Skeletal muscle tissue (tissue), 3 donors: ENCODE measurements at regions not wholly inside any gene's neighbourhood (a gene's known extent, or its start where the extent isn't known, plus 50 kb on each side); places are given as distances from the start of the nearest gene placed in this dataset.

Experiments used
- H3K27ac ChIP-seq: one replicate; pipeline ENCODE4 v1.7.0; 2013; ENCODE audit warnings: mild to moderate bottlenecking, low read depth, low read length, inconsistent platforms
- H3K27me3 ChIP-seq, 3 donors: one replicate each; pipeline ENCODE4 v1.7.0; 2013; ENCODE audit warnings: low read length in 3 of 3; ENCODE audit not compliant: control insufficient read depth in 3 of 3, insufficient read depth in 3 of 3
- H3K36me3 ChIP-seq, 3 donors: one replicate each; pipeline ENCODE4 v1.7.0; 2013; ENCODE audit warnings: low read length in 3 of 3; ENCODE audit not compliant: control insufficient read depth in 3 of 3, insufficient read depth in 3 of 3
- H3K4me1 ChIP-seq, 3 donors: one replicate each; pipeline ENCODE4 v1.7.0; 2013; ENCODE audit warnings: low read length in 3 of 3, mild to moderate bottlenecking in 3 of 3; ENCODE audit not compliant: control insufficient read depth in 3 of 3, insufficient read depth in 3 of 3
- H3K4me3 ChIP-seq, 3 donors: one replicate each; pipeline ENCODE4 v1.7.0; 2013; ENCODE audit warnings: low read length in 3 of 3
- H3K9ac ChIP-seq, 3 donors: one replicate each; pipeline ENCODE4 v1.7.0; 2013; ENCODE audit warnings: low read length in 3 of 3, mild to moderate bottlenecking in 3 of 3, moderate library complexity in 2 of 3, low read depth in 1 of 3
- H3K9me3 ChIP-seq, 3 donors: one replicate each; pipeline ENCODE4 v1.7.0; 2013; ENCODE audit warnings: low read length in 3 of 3; ENCODE audit not compliant: control insufficient read depth in 3 of 3
- donor health status: Osteomylitis.

DNA sequence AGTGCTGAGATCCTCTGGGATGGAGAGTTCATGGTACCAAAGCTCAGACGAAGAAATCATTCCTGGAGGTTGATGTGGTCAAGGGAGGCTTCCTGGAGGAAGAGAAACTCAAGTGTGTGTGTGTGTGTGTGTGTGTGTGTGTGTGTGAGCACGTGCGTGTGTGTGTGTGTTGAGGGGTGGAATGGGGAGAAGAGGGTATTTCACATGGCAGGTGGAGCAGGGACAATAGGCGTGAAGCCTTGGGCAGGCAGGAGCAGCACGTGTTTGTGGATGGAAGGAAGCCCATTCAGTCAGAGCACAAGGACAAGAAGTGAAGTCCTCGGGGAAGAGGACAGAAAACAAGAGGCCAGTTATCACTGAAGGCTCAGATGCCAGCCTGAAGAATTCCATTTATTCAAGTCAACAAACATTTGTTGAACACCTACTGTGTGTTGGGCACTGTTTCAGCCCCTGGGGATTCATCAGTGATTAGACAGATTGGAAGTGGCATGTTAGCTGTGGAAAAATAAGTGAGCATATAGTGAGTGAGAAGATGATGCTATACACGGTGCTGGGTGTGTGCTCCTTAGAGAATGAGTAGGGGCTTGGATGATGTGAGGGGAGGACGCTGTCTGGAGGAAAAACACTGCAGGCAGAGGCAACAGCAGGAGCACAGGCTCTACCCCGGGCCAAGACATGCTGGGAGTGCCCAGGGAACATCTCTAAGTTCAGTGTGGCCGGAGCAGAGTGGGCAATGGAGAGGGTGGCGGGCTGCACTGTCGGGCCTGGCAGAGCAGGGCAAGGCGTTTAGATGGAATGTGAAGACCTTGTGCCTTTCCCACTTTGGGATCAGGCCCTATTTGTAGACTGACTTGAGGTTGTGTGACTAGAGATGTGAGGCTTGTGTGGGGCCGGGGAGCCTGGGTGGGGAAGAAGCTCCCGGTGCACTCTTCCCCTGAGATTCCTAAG lies 267.1 kb downstream of the CBLN1 start:
- H3K9me3 ChIP-seq, result no peaks in the 10 kb centered on the region
- no peak overlapping the region for H3K9ac ChIP-seq
- no peak overlapping the region for H3K27ac ChIP-seq
- H3K27me3 ChIP-seq, result peaks cover 31 to 35% (median 32%) of the 10 kb centered on the region in 3 donors
- H3K4me1 ChIP-seq, result peaks cover 0 to 1% (median 0%) of the 10 kb centered on the region in 3 donors
- no peak overlapping the region for H3K4me3 ChIP-seq
- no peaks in the 10 kb centered on the region for H3K36me3 ChIP-seq

- Histone ChIP-seq H3K4me1 (no peaks in the 10 kb centered on the region), H3K27me3 (peaks cover 28 to 32% (median 31%) of the 10 kb centered on the region in 3 donors), H3K4me3 (no peak overlapping the region), H3K36me3 (no peaks in the 10 kb centered on the region), H3K9me3 (no peaks in the 10 kb centered on the region), H3K27ac (no peak overlapping the region), H3K9ac (no peak overlapping the region)
Measured at GRCh38 chr16:49013727-49014080, 267.9 kb downstream of the CBLN1 start.

DNA sequence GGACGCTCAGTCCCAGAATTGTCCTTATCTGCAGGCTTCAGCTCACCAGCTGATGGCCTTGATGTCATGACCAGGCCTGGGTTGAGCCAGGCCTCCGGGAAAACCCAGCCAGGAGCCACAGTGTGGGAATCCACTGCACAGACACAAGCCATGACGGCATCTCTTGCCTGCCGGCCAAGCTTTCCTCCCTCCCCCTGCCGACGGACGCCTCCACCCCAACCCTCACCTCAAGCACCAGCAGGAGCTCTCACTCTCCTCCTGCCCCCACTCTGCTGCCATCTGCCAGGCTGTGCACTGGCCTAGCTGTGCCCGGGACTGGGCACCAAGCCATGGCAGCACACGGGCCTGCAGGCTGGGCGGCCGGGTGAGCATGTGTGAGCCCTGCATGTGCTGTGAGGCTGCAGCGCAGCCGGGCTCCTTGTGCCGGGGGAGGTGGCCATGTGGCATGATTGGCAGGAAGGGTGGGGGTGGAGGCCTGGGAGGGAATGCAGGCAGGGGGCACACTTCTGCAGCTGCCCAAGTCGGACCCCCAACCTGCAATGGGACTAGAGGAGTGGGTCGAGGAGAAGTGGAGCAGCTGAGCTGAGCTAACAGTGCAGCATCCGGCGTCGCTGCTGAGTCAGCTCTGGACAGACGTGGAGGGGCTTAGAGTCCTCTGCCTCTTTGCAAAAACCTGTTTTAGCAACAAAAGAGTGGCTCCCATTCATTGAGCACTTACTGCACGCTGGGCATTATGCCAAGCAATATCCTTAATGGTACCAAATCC lies 268.5 kb downstream of the CBLN1 start:
- Histone ChIP-seq H3K4me3 (no peak overlapping the region), H3K27me3 (peaks cover 23 to 28% (median 25%) of the 10 kb centered on the region in 3 donors), H3K9me3 (no peaks in the 10 kb centered on the region), H3K4me1 (no peaks in the 10 kb centered on the region), H3K9ac (no peak overlapping the region), H3K36me3 (no peaks in the 10 kb centered on the region), H3K27ac (no peak overlapping the region)

- Histone ChIP-seq H3K27ac (no peak overlapping the region), H3K4me1 (no peaks in the 10 kb centered on the region), H3K4me3 (no peak overlapping the region), H3K9me3 (no peaks in the 10 kb centered on the region), H3K36me3 (no peaks in the 10 kb centered on the region), H3K27me3 (peaks cover 21 to 27% (median 24%) of the 10 kb centered on the region in 3 donors), H3K9ac (no peak overlapping the region)
Measured at GRCh38 chr16:49011901-49012300, 269.7 kb downstream of the CBLN1 start.

DNA sequence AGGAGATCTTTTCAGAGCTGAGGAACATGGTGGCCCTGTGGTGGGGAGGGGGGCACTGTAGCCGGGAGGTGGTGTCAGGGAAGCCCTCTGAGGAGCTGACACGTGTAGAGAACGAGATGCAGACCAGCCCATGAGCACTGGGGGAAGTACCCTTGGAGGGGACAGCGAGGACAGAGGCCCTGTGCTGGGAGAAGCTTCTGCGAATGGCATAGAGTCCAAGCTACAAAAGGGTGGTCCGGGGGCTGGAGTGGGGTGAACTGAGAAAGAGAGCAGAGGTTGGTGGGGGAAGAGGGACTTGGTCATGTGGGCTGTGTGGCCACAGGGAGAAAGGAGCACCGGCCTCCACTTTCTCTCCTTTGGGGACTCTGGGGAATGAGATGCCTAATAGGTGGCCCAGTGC lies 270.8 kb downstream of the CBLN1 start:
- Histone ChIP-seq H3K36me3 (no peaks in the 10 kb centered on the region), H3K4me3 (no peak overlapping the region), H3K9me3 (no peaks in the 10 kb centered on the region), H3K27me3 (peaks cover 16 to 22% (median 18%) of the 10 kb centered on the region in 3 donors), H3K9ac (no peak overlapping the region), H3K4me1 (no peaks in the 10 kb centered on the region), H3K27ac (no peak overlapping the region)

- no peak overlapping the region for H3K4me3 ChIP-seq
- no peak overlapping the region for H3K27ac ChIP-seq
- H3K36me3 ChIP-seq, result no peaks in the 10 kb centered on the region
- H3K4me1 ChIP-seq, result no peaks in the 10 kb centered on the region
- peaks cover 14 to 22% (median 16%) of the 10 kb centered on the region in 3 donors for H3K27me3 ChIP-seq
- no peak overlapping the region for H3K9ac ChIP-seq
- no peaks in the 10 kb centered on the region for H3K9me3 ChIP-seq
Measured at GRCh38 chr16:49010396-49010795, 271.2 kb downstream of the CBLN1 start.

- H3K27me3 ChIP-seq, result peaks cover 4 to 12% (median 8%) of the 10 kb centered on the region in 3 donors
- H3K9ac ChIP-seq, result no peak overlapping the region
- H3K4me3 ChIP-seq, result no peak overlapping the region
- no peaks in the 10 kb centered on the region for H3K4me1 ChIP-seq
- no peak overlapping the region for H3K27ac ChIP-seq
- no peaks in the 10 kb centered on the region for H3K36me3 ChIP-seq
- H3K9me3 ChIP-seq, result no peaks in the 10 kb centered on the region
Measured at GRCh38 chr16:49009204-49009603, 272.4 kb downstream of the CBLN1 start.

DNA sequence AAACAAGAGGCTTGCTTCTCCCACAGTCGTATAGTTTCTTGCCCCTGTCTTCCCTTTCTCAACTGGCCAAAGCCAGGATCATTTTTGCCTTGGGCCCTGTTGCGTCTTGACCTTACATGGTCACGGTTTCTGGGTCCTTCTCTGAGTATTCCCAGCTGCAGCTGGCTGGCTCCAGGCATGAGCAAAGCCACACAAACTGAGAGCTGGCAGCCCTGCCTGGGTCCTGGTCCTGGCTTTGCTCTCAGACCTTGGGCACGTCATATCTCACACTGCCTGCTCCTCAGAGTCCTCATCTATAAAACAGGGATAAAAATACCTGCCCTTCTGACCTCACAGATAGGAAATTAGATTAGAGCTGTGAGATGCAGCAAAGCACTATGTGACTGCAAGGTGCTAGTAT lies 277.6 kb downstream of the CBLN1 start:
- no peaks in the 10 kb centered on the region for H3K9me3 ChIP-seq
- no peaks in the 10 kb centered on the region for H3K27me3 ChIP-seq
- no peaks in the 10 kb centered on the region for H3K36me3 ChIP-seq
- H3K4me3 ChIP-seq, result no peak overlapping the region
- H3K4me1 ChIP-seq, result no peaks in the 10 kb centered on the region
- H3K9ac ChIP-seq, result no peak overlapping the region
- no peak overlapping the region for H3K27ac ChIP-seq

GRCh38 chr16:49003022-49003421 lies 278.6 kb downstream of the CBLN1 start:
- no peaks in the 10 kb centered on the region for H3K9me3 ChIP-seq
- H3K9ac ChIP-seq, result no peak overlapping the region
- H3K4me3 ChIP-seq, result no peak overlapping the region
- H3K4me1 ChIP-seq, result no peaks in the 10 kb centered on the region
- no peaks in the 10 kb centered on the region for H3K36me3 ChIP-seq
- H3K27me3 ChIP-seq, result no peaks in the 10 kb centered on the region
- H3K27ac ChIP-seq, result no peak overlapping the region

GRCh38 chr16:49000594-49000993 lies 281.0 kb downstream of the CBLN1 start:
- H3K9ac ChIP-seq, result no peak overlapping the region
- H3K36me3 ChIP-seq, result no peaks in the 10 kb centered on the region
- no peaks in the 10 kb centered on the region for H3K9me3 ChIP-seq
- H3K27me3 ChIP-seq, result peaks cover 0 to 3% (median 0%) of the 10 kb centered on the region in 3 donors
- H3K27ac ChIP-seq, result no peak overlapping the region
- no peaks in the 10 kb centered on the region for H3K4me1 ChIP-seq
- H3K4me3 ChIP-seq, result no peak overlapping the region
